ENCODE measurements at regions not wholly inside any gene's neighbourhood (a gene's known extent, or its start where the extent isn't known, plus 50 kb on each side); places are given as distances from the start of the nearest gene placed in this dataset.
A peak's percentile ranks its signal among the peaks of the same experiment; 100 is the strongest.

GRCh38 chr6:87908978-87909811, 138.4 kb upstream of the SPACA1 start:
- DNase-seq: no peak

- no peak for DNase-seq
These were observed 140.1 kb upstream of the SPACA1 start for GRCh38 chr6:87907521-87907920.

- no peak for DNase-seq
These were observed 142.5 kb upstream of the SPACA1 start for GRCh38 chr6:87905101-87905641.

- no peak for DNase-seq
These were observed 143.6 kb upstream of the SPACA1 start for GRCh38 chr6:87904011-87904410.

GRCh38 chr6:87903323-87903722, 144.3 kb upstream of the SPACA1 start:
- DNase-seq: no peak

GRCh38 chr6:87902383-87902782, 145.3 kb upstream of the SPACA1 start:
- no peak for DNase-seq

- no peak for DNase-seq
These were observed 146.0 kb upstream of the SPACA1 start for GRCh38 chr6:87901613-87902012.

- DNase-seq: no peak
These were observed 147.4 kb upstream of the SPACA1 start for GRCh38 chr6:87900160-87900698.

- no peak for DNase-seq
These were observed 148.0 kb upstream of the SPACA1 start for GRCh38 chr6:87899499-87900147.

- peak in 3 of 56 donors; percentile 1 to 14 (median 2) for DNase-seq
These were observed 150.0 kb upstream of the SPACA1 start for GRCh38 chr6:87897663-87898062.

- DNase-seq: no peak
These were observed 150.6 kb upstream of the SPACA1 start for GRCh38 chr6:87897013-87897412.

- DNase-seq: no peak
These were observed 160.4 kb upstream of the SPACA1 start for GRCh38 chr6:87887266-87887665.

GRCh38 chr6:87884203-87884602, 163.4 kb upstream of the SPACA1 start:
- no peak for DNase-seq

- DNase-seq: no peak
These were observed 166.2 kb upstream of the SPACA1 start for GRCh38 chr6:87881342-87881895.

- DNase-seq: no peak
These were observed 168.3 kb upstream of the SPACA1 start for GRCh38 chr6:87879132-87879861.

GRCh38 chr6:87875781-87876180, 171.9 kb upstream of the SPACA1 start:
- no peak for DNase-seq

- no peak for DNase-seq
These were observed 171.5 kb upstream of the AKIRIN2 start for GRCh38 chr6:87873556-87873955.

- peak in 1 of 56 donors; percentile 0 for DNase-seq
These were observed 168.5 kb upstream of the AKIRIN2 start for GRCh38 chr6:87870556-87870955.

- no peak for DNase-seq
These were observed 167.3 kb upstream of the AKIRIN2 start for GRCh38 chr6:87869064-87869905.

GRCh38 chr6:87860902-87861301, 158.9 kb upstream of the AKIRIN2 start:
- DNase-seq: no peak
